Hepatocyte (in vitro differentiated cells): ENCODE measurements at regions not wholly inside any gene's neighbourhood (a gene's known extent, or its start where the extent isn't known, plus 50 kb on each side); places are given as distances from the start of the nearest gene placed in this dataset.

Experiments used
- EZH2 ChIP-seq: fragments of 200-600 bp; sonication (generic); IDR thresholded peaks from 2 replicates; pipeline ENCODE4 v1.6.1; 2016; ENCODE audit warnings: antibody characterized with exemption, mild to moderate bottlenecking, borderline replicate concordance
- TF ChIP-seq, protein P1 (sequence below): fragments of 200-600 bp; sonication (generic); IDR thresholded peaks from 2 replicates; pipeline ENCODE4 v1.5.1; 2016; ENCODE audit warnings: antibody characterized with exemption, mild to moderate bottlenecking; ENCODE audit not compliant: poor library complexity

- TF ChIP-seq, protein P1, sequence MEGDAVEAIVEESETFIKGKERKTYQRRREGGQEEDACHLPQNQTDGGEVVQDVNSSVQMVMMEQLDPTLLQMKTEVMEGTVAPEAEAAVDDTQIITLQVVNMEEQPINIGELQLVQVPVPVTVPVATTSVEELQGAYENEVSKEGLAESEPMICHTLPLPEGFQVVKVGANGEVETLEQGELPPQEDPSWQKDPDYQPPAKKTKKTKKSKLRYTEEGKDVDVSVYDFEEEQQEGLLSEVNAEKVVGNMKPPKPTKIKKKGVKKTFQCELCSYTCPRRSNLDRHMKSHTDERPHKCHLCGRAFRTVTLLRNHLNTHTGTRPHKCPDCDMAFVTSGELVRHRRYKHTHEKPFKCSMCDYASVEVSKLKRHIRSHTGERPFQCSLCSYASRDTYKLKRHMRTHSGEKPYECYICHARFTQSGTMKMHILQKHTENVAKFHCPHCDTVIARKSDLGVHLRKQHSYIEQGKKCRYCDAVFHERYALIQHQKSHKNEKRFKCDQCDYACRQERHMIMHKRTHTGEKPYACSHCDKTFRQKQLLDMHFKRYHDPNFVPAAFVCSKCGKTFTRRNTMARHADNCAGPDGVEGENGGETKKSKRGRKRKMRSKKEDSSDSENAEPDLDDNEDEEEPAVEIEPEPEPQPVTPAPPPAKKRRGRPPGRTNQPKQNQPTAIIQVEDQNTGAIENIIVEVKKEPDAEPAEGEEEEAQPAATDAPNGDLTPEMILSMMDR, result no peak
- no peak for TF ChIP-seq EZH2
These were observed 53.3 kb upstream of the FOXB1 start for GRCh38 chr15:59950603-59951388.
